Endothelial cell of umbilical vein (primary cell): ENCODE measurements at regions not wholly inside any gene's neighbourhood (a gene's known extent, or its start where the extent isn't known, plus 50 kb on each side); places are given as distances from the start of the nearest gene placed in this dataset.

Source experiments
- POLR2A ChIP-seq: IDR thresholded peaks from 2 replicates; pipeline ENCODE4 v1.6.1; 2012; ENCODE audit warnings: low read depth, mild to moderate bottlenecking, control low read depth, low read length
- POLR2AphosphoS5 ChIP-seq: IDR thresholded peaks from 2 replicates; pipeline ENCODE4 v1.6.1; 2012; ENCODE audit warnings: low read depth, mild to moderate bottlenecking, control low read depth, low read length, moderate library complexity; ENCODE audit not compliant: insufficient read depth
- TF ChIP-seq, protein P1 (sequence below), 2 donors: IDR thresholded peaks; 1 replicate in 1 of 2; 2 replicates in 1 of 2; pipeline ENCODE4 v1.5.1; 2011; ENCODE audit warnings: low read length in 2 of 2, mild to moderate bottlenecking in 2 of 2, moderate library complexity in 2 of 2, control low read depth in 1 of 2, inconsistent platforms in 1 of 2, low read depth in 1 of 2; ENCODE audit not compliant: insufficient read depth in 1 of 2; ENCODE audit errors: extremely low read depth in 1 of 2

DNA sequence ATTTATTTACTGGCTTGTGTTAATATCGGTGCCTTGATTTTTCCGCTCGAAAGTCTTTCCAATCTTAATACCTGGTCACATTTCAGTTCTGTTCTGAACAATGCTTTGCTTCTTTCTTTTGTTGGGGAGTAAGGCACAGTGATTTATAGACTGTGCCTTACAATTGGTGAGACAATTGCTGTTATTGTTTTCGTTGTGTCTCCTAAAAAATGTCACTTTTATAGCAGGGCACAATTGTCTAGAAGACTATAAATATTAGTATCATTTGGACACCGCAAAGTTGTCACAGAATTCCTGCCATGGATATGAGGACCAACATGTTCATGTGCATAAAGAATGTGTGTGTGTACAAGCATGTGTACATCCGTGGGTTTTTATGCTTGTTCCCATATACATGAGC is 231.9 kb downstream of the INSIG2 start:
- TF ChIP-seq POLR2AphosphoS5 (no peak), POLR2A (no peak)
- TF ChIP-seq, protein P1, sequence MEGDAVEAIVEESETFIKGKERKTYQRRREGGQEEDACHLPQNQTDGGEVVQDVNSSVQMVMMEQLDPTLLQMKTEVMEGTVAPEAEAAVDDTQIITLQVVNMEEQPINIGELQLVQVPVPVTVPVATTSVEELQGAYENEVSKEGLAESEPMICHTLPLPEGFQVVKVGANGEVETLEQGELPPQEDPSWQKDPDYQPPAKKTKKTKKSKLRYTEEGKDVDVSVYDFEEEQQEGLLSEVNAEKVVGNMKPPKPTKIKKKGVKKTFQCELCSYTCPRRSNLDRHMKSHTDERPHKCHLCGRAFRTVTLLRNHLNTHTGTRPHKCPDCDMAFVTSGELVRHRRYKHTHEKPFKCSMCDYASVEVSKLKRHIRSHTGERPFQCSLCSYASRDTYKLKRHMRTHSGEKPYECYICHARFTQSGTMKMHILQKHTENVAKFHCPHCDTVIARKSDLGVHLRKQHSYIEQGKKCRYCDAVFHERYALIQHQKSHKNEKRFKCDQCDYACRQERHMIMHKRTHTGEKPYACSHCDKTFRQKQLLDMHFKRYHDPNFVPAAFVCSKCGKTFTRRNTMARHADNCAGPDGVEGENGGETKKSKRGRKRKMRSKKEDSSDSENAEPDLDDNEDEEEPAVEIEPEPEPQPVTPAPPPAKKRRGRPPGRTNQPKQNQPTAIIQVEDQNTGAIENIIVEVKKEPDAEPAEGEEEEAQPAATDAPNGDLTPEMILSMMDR (IDR thresholded peaks at IDR 0.05; ENCODE audit: extremely low read depth in 1 of 2, insufficient read depth in 1 of 2, low read depth in 1 of 2, low read length in 2 of 2): no peak
